PC-3 (cell line): ENCODE measurements at regions not wholly inside any gene's neighbourhood (a gene's known extent, or its start where the extent isn't known, plus 50 kb on each side); places are given as distances from the start of the nearest gene placed in this dataset.

Experiments
- CTCF ChIP-seq: fragments of 300-600 bp; sonication (generic); conservative IDR thresholded peaks from 2 replicates; pipeline ENCODE4 v1.5.1; 2017; ENCODE audit warnings: antibody characterized with exemption, low read depth, mild to moderate bottlenecking, low read length
- EZH2 ChIP-seq: fragments of 300-600 bp; sonication (generic); IDR thresholded peaks from one replicate; pipeline ENCODE4 v1.6.1; 2017; ENCODE audit warnings: antibody characterized with exemption, mild to moderate bottlenecking, low read length; ENCODE audit not compliant: unreplicated experiment

- TF ChIP-seq CTCF: no peak
- TF ChIP-seq EZH2: no peak
These were observed 98.4 kb upstream of the NEUROD1 start for GRCh38 chr2:181778621-181779201.
